ENCODE measurements at regions not wholly inside any gene's neighbourhood (a gene's known extent, or its start where the extent isn't known, plus 50 kb on each side); places are given as distances from the start of the nearest gene placed in this dataset.

GRCh38 chr18:78001811-78002210, 752.2 kb downstream of the GALR1 start:
- H3K36me3 ChIP-seq (ENCODE audit: control insufficient read depth in 2 of 2, insufficient read depth in 2 of 2, low read length in 2 of 2), result no peaks in the 10 kb centered on the region
- H3K4me1 ChIP-seq (ENCODE audit: control insufficient read depth, insufficient read depth, low read length), result no peaks in the 10 kb centered on the region
- no peak overlapping the region for H3K4me3 ChIP-seq (ENCODE audit: low read length in 2 of 2)
- peaks cover 2 to 14% of the 10 kb centered on the region in 2 donors for H3K9me3 ChIP-seq (ENCODE audit: control insufficient read depth in 2 of 2, low read length in 2 of 2)
- H3K27ac ChIP-seq (ENCODE audit: low read length), result no peak overlapping the region
- H3K27me3 ChIP-seq (ENCODE audit: control insufficient read depth in 1 of 2, insufficient read depth in 2 of 2, low read length in 2 of 2), result no peaks in the 10 kb centered on the region
- no peak overlapping the region for H3K9ac ChIP-seq (ENCODE audit: low read length in 2 of 2)

- Histone ChIP-seq H3K27ac (ENCODE audit: low read length) (no peak overlapping the region), H3K4me3 (ENCODE audit: low read length in 2 of 2) (no peak overlapping the region), H3K27me3 (ENCODE audit: control insufficient read depth in 1 of 2, insufficient read depth in 2 of 2, low read length in 2 of 2) (peaks cover 0 to 3% of the 10 kb centered on the region in 2 donors), H3K36me3 (ENCODE audit: control insufficient read depth in 2 of 2, insufficient read depth in 2 of 2, low read length in 2 of 2) (no peaks in the 10 kb centered on the region), H3K4me1 (ENCODE audit: control insufficient read depth, insufficient read depth, low read length) (no peaks in the 10 kb centered on the region), H3K9ac (ENCODE audit: low read length in 2 of 2) (no peak overlapping the region), H3K9me3 (ENCODE audit: control insufficient read depth in 2 of 2, low read length in 2 of 2) (peaks cover 0 to 5% of the 10 kb centered on the region in 2 donors)
Observed at GRCh38 chr18:78006006-78006773, 756.5 kb downstream of the GALR1 start.

- Histone ChIP-seq H3K4me1 (ENCODE audit: control insufficient read depth, insufficient read depth, low read length) (no peaks in the 10 kb centered on the region), H3K4me3 (ENCODE audit: low read length in 2 of 2) (no peak overlapping the region), H3K27ac (ENCODE audit: low read length) (no peak overlapping the region), H3K36me3 (ENCODE audit: control insufficient read depth in 2 of 2, insufficient read depth in 2 of 2, low read length in 2 of 2) (no peaks in the 10 kb centered on the region), H3K9me3 (ENCODE audit: control insufficient read depth in 2 of 2, low read length in 2 of 2) (no peaks in the 10 kb centered on the region), H3K9ac (ENCODE audit: low read length in 2 of 2) (no peak overlapping the region), H3K27me3 (ENCODE audit: control insufficient read depth in 1 of 2, insufficient read depth in 2 of 2, low read length in 2 of 2) (peaks cover 0 to 3% of the 10 kb centered on the region in 2 donors)
Observed at GRCh38 chr18:78006774-78007260, 757.2 kb downstream of the GALR1 start.

- Histone ChIP-seq H3K9ac (ENCODE audit: low read length in 2 of 2) (no peak overlapping the region), H3K4me1 (ENCODE audit: control insufficient read depth, insufficient read depth, low read length) (no peaks in the 10 kb centered on the region), H3K27me3 (ENCODE audit: control insufficient read depth in 1 of 2, insufficient read depth in 2 of 2, low read length in 2 of 2) (peaks cover 0 to 3% of the 10 kb centered on the region in 2 donors), H3K4me3 (ENCODE audit: low read length in 2 of 2) (no peak overlapping the region), H3K36me3 (ENCODE audit: control insufficient read depth in 2 of 2, insufficient read depth in 2 of 2, low read length in 2 of 2) (no peaks in the 10 kb centered on the region), H3K9me3 (ENCODE audit: control insufficient read depth in 2 of 2, low read length in 2 of 2) (no peaks in the 10 kb centered on the region), H3K27ac (ENCODE audit: low read length) (no peak overlapping the region)
Observed at GRCh38 chr18:78010363-78010762, 760.7 kb downstream of the GALR1 start.

- Histone ChIP-seq H3K27ac (ENCODE audit: low read length) (no peak overlapping the region), H3K4me1 (ENCODE audit: control insufficient read depth, insufficient read depth, low read length) (no peaks in the 10 kb centered on the region), H3K27me3 (ENCODE audit: control insufficient read depth in 1 of 2, insufficient read depth in 2 of 2, low read length in 2 of 2) (peaks cover 0 to 5% of the 10 kb centered on the region in 2 donors)
Observed at GRCh38 chr18:78017869-78018268, 768.2 kb downstream of the GALR1 start.

GRCh38 chr18:78021196-78021595, 771.5 kb downstream of the GALR1 start:
- no peak overlapping the region for H3K27ac ChIP-seq (ENCODE audit: low read length)
- no peaks in the 10 kb centered on the region for H3K4me1 ChIP-seq (ENCODE audit: control insufficient read depth, insufficient read depth, low read length)
- no peaks in the 10 kb centered on the region for H3K9me3 ChIP-seq (ENCODE audit: control insufficient read depth in 2 of 2, low read length in 2 of 2)
- H3K4me3 ChIP-seq (ENCODE audit: low read length in 2 of 2), result no peak overlapping the region
- H3K36me3 ChIP-seq (ENCODE audit: control insufficient read depth in 2 of 2, insufficient read depth in 2 of 2, low read length in 2 of 2), result no peaks in the 10 kb centered on the region
- H3K27me3 ChIP-seq (ENCODE audit: control insufficient read depth in 1 of 2, insufficient read depth in 2 of 2, low read length in 2 of 2), result peaks cover 0 to 5% of the 10 kb centered on the region in 2 donors
- no peak overlapping the region for H3K9ac ChIP-seq (ENCODE audit: low read length in 2 of 2)

More at GRCh38 chr18:78017869-78018268, 768.2 kb downstream of the GALR1 start:
- Histone ChIP-seq H3K9me3 (ENCODE audit: control insufficient read depth in 2 of 2, low read length in 2 of 2) (no peaks in the 10 kb centered on the region), H3K36me3 (ENCODE audit: control insufficient read depth in 2 of 2, insufficient read depth in 2 of 2, low read length in 2 of 2) (no peaks in the 10 kb centered on the region), H3K9ac (ENCODE audit: low read length in 2 of 2) (no peak overlapping the region), H3K4me3 (ENCODE audit: low read length in 2 of 2) (no peak overlapping the region)

- no peaks in the 10 kb centered on the region for H3K9me3 ChIP-seq (ENCODE audit: control insufficient read depth in 2 of 2, low read length in 2 of 2)
Observed at GRCh38 chr18:78031589-78031988, 781.9 kb downstream of the GALR1 start.

GRCh38 chr18:78031991-78032390, 782.3 kb downstream of the GALR1 start:
- Histone ChIP-seq H3K4me3 (ENCODE audit: low read length in 2 of 2) (no peak overlapping the region), H3K9me3 (ENCODE audit: control insufficient read depth in 2 of 2, low read length in 2 of 2) (no peaks in the 10 kb centered on the region), H3K27me3 (ENCODE audit: control insufficient read depth in 1 of 2, insufficient read depth in 2 of 2, low read length in 2 of 2) (no peaks in the 10 kb centered on the region), H3K4me1 (ENCODE audit: control insufficient read depth, insufficient read depth, low read length) (no peaks in the 10 kb centered on the region), H3K27ac (ENCODE audit: low read length) (no peak overlapping the region), H3K36me3 (ENCODE audit: control insufficient read depth in 2 of 2, insufficient read depth in 2 of 2, low read length in 2 of 2) (no peaks in the 10 kb centered on the region), H3K9ac (ENCODE audit: low read length in 2 of 2) (no peak overlapping the region)

More at GRCh38 chr18:78031589-78031988, 781.9 kb downstream of the GALR1 start:
- H3K4me1 ChIP-seq (ENCODE audit: control insufficient read depth, insufficient read depth, low read length), result no peaks in the 10 kb centered on the region
- no peak overlapping the region for H3K9ac ChIP-seq (ENCODE audit: low read length in 2 of 2)
- H3K27ac ChIP-seq (ENCODE audit: low read length), result no peak overlapping the region
- H3K27me3 ChIP-seq (ENCODE audit: control insufficient read depth in 1 of 2, insufficient read depth in 2 of 2, low read length in 2 of 2), result no peaks in the 10 kb centered on the region
- H3K36me3 ChIP-seq (ENCODE audit: control insufficient read depth in 2 of 2, insufficient read depth in 2 of 2, low read length in 2 of 2), result no peaks in the 10 kb centered on the region
- no peak overlapping the region for H3K4me3 ChIP-seq (ENCODE audit: low read length in 2 of 2)

- H3K36me3 ChIP-seq (ENCODE audit: control insufficient read depth in 2 of 2, insufficient read depth in 2 of 2, low read length in 2 of 2), result no peaks in the 10 kb centered on the region
- no peak overlapping the region for H3K27ac ChIP-seq (ENCODE audit: low read length)
- no peak overlapping the region for H3K4me3 ChIP-seq (ENCODE audit: low read length in 2 of 2)
- H3K9ac ChIP-seq (ENCODE audit: low read length in 2 of 2), result no peak overlapping the region
- H3K4me1 ChIP-seq (ENCODE audit: control insufficient read depth, insufficient read depth, low read length), result no peaks in the 10 kb centered on the region
- no peaks in the 10 kb centered on the region for H3K9me3 ChIP-seq (ENCODE audit: control insufficient read depth in 2 of 2, low read length in 2 of 2)
- H3K27me3 ChIP-seq (ENCODE audit: control insufficient read depth in 1 of 2, insufficient read depth in 2 of 2, low read length in 2 of 2), result no peaks in the 10 kb centered on the region
Observed at GRCh38 chr18:78032574-78032973, 782.9 kb downstream of the GALR1 start.

GRCh38 chr18:78034755-78035154, 785.1 kb downstream of the GALR1 start:
- Histone ChIP-seq H3K4me3 (ENCODE audit: low read length in 2 of 2) (no peak overlapping the region), H3K27me3 (ENCODE audit: control insufficient read depth in 1 of 2, insufficient read depth in 2 of 2, low read length in 2 of 2) (no peaks in the 10 kb centered on the region), H3K36me3 (ENCODE audit: control insufficient read depth in 2 of 2, insufficient read depth in 2 of 2, low read length in 2 of 2) (no peaks in the 10 kb centered on the region), H3K27ac (ENCODE audit: low read length) (no peak overlapping the region), H3K4me1 (ENCODE audit: control insufficient read depth, insufficient read depth, low read length) (no peaks in the 10 kb centered on the region), H3K9me3 (ENCODE audit: control insufficient read depth in 2 of 2, low read length in 2 of 2) (no peaks in the 10 kb centered on the region), H3K9ac (ENCODE audit: low read length in 2 of 2) (no peak overlapping the region)

- Histone ChIP-seq H3K4me1 (ENCODE audit: control insufficient read depth, insufficient read depth, low read length) (no peaks in the 10 kb centered on the region), H3K27ac (ENCODE audit: low read length) (no peak overlapping the region), H3K4me3 (ENCODE audit: low read length in 2 of 2) (no peak overlapping the region), H3K36me3 (ENCODE audit: control insufficient read depth in 2 of 2, insufficient read depth in 2 of 2, low read length in 2 of 2) (no peaks in the 10 kb centered on the region), H3K9ac (ENCODE audit: low read length in 2 of 2) (no peak overlapping the region), H3K9me3 (ENCODE audit: control insufficient read depth in 2 of 2, low read length in 2 of 2) (peaks cover 0 to 4% of the 10 kb centered on the region in 2 donors), H3K27me3 (ENCODE audit: control insufficient read depth in 1 of 2, insufficient read depth in 2 of 2, low read length in 2 of 2) (no peaks in the 10 kb centered on the region)
Observed at GRCh38 chr18:78041218-78041617, 791.6 kb downstream of the GALR1 start.

Data from stomach smooth muscle (tissue), 2 donors.